Activated CD4-positive, alpha-beta T cell treated with anti-CD3 and anti-CD28 coated beads, Interleukin-2, amount 50 U/mL, for 48 hours (primary cell): ENCODE measurements at regions not wholly inside any gene's neighbourhood (a gene's known extent, or its start where the extent isn't known, plus 50 kb on each side); places are given as distances from the start of the nearest gene placed in this dataset.
"Not testable (repeated sequence)": the region's sequence is repeated elsewhere in the genome, so short reads cannot be mapped to it uniquely, and the experiment has no call there.

Experiments
- DNase-seq, 2 experiments: peaks; one replicate each; pipeline ENCODE4 v3.0.0-alpha.2; 2020

DNA sequence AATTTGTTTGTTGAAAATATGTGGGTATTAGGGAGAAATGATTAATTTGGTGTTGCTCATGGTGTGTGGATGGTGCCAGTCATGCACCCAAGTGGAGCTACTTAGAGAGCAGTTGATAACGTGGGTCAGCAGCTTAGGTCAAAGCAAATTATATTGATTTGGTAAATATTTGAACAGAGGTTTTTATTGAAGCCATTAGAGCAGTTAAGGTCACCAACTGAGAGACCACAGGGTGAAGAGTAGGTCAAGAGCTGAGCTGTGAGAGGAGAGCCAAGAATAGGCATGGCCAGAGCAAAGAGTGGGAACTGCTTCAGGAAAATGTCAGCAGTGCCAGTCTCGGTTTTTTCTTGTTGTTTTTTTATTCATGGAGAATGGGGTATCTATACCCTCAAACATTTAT is 97.9 kb downstream of the TMEM168 start:
- DNase-seq: no peak

DNA sequence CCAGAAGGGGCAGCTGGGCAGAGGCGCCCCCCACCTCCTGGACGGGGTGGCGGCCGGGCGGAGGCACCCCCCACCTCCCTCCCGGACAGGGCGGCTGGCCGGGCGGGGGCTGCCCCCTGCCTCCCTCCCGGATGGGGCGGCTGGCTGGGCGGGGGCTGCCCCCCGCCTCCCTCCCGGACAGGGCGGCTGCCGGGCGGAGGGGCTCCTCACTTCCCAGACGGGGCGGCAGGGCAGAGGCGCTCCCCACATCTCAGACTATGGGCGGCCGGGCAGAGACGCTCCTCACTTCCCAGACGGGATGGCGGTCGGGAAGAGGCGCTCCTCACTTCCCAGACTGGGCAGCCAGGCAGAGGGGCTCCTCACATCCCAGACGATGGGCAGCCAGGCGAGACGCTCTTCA is 93.0 kb downstream of the TMEM168 start:
- not testable (repeated sequence) for DNase-seq

DNA sequence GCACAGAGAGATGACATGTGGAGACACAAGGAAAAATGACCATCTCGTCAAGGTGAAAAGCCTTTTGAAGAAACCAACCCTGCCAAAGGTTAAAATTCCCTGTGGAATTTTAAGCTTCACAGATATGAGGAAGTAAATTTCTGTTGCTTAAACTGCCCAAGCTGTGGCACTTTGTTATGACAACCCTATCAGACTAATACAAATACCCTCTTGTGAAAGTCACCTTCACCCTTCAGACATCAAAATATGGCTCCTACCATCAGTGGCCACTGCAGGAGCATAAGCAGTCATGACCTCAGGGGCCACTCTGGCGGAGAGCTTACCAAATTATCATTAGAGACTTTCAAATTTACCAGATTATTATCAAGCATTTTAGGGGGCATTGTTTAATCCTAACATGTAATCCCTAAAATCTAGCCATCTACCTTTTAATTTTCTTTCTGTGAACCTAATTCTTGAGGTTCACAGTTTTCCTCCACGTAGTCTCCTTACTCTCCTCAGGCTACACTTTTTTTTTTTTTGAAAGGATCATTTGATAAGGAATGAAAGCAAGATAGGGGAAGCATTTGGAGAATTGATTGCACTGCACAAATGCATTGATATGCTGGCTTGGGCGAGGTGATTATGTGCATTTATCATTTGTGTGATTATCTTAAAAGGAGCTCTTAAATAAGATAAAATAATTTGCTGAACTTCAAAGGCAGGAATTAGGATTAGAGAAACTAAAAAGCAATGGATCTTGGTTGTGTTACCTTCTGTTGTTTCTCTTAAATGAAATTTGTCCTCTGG is 90.3 kb downstream of the TMEM168 start:
- DNase-seq: no peak

DNA sequence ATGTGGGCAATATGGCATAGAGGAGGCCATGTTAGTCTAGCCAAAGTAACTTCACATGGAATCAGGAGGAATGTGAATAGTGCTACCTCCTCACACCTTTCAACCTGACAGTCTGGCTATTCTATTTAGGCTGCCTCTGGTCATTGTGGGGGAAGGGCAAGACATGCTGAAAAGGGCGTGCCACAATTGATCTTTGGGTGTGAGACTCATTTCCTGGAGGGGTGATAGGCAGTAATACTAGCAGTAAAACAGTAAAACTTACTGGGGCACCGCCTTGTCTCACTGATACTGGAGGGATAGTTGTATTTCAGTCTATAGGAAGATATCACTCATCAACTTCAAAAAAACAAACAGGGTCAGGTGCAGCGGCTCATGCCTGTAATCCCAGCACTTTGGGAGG is 88.7 kb downstream of the TMEM168 start:
- no peak for DNase-seq

DNA sequence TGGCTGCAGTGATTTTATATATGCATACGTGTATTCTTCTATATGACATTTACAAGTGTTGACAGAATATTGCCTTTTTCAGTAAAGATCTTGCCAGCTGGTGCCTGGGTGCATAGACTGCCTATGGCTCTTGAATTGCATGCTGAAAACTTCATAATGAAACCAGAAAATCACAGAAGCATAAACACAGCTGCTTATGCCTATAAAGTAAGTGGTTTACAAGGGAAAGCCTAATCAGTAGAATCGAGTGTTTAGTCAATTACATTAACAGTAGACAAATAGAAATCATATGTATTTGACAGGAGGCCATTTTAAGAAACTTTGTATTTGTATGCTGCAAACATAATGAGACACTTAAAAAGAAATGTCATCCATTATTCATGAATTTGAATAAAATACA is 82.5 kb downstream of the TMEM168 start:
- no peak for DNase-seq

DNA sequence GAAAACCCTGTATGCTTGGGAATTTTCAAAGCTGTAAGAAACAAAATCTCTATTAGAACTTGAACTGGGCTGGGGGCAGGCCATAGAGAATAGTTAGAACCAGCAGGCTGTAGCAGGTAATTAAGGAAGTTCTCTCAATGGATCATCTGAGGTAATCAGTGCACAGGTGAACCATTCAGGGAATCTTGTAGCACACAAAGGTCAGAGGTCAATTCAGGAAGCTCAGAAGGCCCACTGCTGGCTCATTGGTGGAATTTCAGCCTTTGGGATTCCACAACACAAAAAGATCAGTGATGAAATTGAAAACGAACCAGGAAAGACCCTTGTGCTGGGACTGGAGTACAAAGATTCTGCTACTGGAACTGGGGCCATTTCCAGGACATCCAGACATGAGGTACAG is 82.0 kb downstream of the TMEM168 start:
- no peak for DNase-seq
